ENCODE measurements at regions not wholly inside any gene's neighbourhood (a gene's known extent, or its start where the extent isn't known, plus 50 kb on each side); places are given as distances from the start of the nearest gene placed in this dataset.

GRCh38 chr16:14329727-14330350 lies 258.7 kb downstream of the MRTFB start:
- Histone ChIP-seq H3K9me3 (no peaks in the 10 kb centered on the region), H3K4me3 (ENCODE audit: low read depth, low read length) (no peak overlapping the region)

DNA sequence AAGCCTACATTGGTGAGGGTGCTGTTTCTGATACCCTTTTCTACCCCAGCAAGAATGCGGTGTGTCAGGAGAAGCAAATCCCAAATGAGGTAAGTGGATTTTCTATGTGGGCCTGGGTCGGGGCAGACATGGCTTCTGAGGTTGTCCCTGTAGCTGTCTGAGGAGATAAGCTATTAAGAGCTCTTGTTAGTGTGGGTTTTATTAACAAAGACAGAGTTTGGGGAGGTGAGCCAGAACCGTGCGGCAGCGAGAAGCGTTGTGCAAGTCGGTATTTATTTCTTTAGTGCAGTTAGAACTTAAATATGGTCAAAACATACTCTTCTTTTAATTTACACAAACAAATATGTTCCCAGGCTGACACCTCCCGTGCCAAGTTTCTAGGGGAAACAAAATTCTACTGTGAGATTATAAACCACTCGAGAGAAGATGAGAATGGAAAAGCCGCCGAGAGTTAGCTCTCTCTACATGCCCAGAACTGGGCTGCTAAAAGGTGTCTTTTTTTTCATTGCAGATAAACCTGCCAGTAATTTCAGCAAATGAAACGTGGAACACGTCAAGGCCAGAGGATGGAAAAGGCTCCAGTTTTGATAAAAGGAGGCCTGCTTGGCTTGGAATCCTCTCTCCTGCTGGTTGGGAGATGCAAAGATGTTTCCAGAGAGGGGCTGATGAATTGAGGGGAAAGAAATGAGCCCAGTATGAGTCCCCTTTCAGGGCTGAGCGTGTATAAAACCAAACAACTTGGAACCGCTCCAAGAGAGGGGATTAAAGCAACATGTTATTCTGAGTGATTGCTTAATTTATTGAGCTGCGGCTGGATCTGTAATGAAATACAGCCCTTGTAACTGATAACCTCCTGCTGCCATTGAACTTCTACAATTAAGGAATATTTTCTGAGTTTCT lies 254.6 kb downstream of the MRTFB start:
- H3K27me3 ChIP-seq = no peaks in the 10 kb centered on the region
- H3K4me3 ChIP-seq (ENCODE audit: low read depth, low read length) = no peak overlapping the region
- H3K9me3 ChIP-seq = no peaks in the 10 kb centered on the region
- H3K36me3 ChIP-seq = peaks cover 10% of the 10 kb centered on the region
- TF ChIP-seq CTCF (IDR thresholded peaks at IDR 0.05; ENCODE audit: low read depth, low read length) = no peak
- peaks cover 13% of the 10 kb centered on the region for H3K4me1 ChIP-seq
- DNase-seq = peak; percentile 49

More at GRCh38 chr16:14329727-14330350, 258.7 kb downstream of the MRTFB start:
- H3K36me3 ChIP-seq = peaks cover 10% of the 10 kb centered on the region
- TF ChIP-seq CTCF (IDR thresholded peaks at IDR 0.05; ENCODE audit: low read depth, low read length) = no peak
- DNase-seq = no peak
- H3K27me3 ChIP-seq = no peaks in the 10 kb centered on the region
- peaks cover 5% of the 10 kb centered on the region for H3K4me1 ChIP-seq

- Histone ChIP-seq H3K27me3 (no peaks in the 10 kb centered on the region), H3K36me3 (peaks cover 10% of the 10 kb centered on the region), H3K9me3 (no peaks in the 10 kb centered on the region), H3K4me1 (peaks cover 15% of the 10 kb centered on the region), H3K4me3 (ENCODE audit: low read depth, low read length) (no peak overlapping the region)
- DNase-seq = no peak
- no peak for TF ChIP-seq CTCF (IDR thresholded peaks at IDR 0.05; ENCODE audit: low read depth, low read length)
These were observed 253.5 kb downstream of the MRTFB start for GRCh38 chr16:14324581-14324980.

DNA sequence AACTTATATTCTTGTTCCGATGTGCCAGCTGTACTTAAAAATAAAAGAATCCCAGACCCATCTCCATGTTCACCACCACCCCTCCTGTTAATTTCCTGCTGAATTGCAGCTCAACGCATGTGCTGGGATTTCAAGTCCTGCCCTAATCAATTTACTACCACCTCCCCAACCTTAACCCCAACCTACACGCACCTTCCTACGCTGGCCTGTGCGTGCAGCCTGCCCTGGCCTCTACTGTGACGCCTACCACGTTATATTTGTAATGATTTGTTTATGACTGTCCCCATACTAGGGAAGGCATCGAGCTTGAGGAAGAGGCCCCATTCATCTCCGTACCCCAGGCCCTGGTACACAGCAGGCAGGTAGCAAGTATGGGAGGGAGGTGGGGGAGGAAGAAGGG lies 251.1 kb downstream of the MRTFB start:
- no peaks in the 10 kb centered on the region for H3K36me3 ChIP-seq
- no peak for DNase-seq
- H3K4me1 ChIP-seq = peaks cover 15% of the 10 kb centered on the region
- peak overlapping the region; percentile 35; the same call in 1 of the 2 replicates for H3K4me3 ChIP-seq (ENCODE audit: low read depth, low read length)
- no peaks in the 10 kb centered on the region for H3K9me3 ChIP-seq
- TF ChIP-seq CTCF (IDR thresholded peaks at IDR 0.05; ENCODE audit: low read depth, low read length) = no peak
- H3K27me3 ChIP-seq = no peaks in the 10 kb centered on the region

DNA sequence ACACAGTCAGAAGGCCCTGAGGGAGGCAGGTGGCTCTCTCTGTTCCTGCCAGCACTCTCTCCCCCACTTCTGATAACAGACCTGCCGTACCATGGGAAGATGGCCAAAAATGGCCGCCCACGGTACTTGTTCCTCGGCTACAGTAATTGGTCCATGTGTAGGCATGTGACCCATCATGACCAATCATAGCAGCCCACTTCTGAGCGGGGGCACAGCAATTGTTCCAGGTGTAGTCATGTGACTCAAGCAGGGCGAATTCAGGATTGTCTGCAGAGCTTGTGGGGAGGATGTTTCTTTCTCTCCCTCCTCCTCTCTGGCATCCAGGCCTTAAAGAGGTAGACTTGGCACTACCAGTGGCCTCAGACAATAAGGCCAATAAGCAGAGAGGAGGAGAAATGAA lies 250.4 kb downstream of the MRTFB start:
- peak; percentile 95 for DNase-seq
- Histone ChIP-seq H3K4me1 (peaks cover 14% of the 10 kb centered on the region), H3K9me3 (no peaks in the 10 kb centered on the region)

More for the DNA sequence above, 250.4 kb downstream of the MRTFB start:
- no peaks in the 10 kb centered on the region for H3K27me3 ChIP-seq
- TF ChIP-seq CTCF (IDR thresholded peaks at IDR 0.05; ENCODE audit: low read depth, low read length) = no peak
- peak overlapping the region; percentile 35 for H3K4me3 ChIP-seq (ENCODE audit: low read depth, low read length)
- no peaks in the 10 kb centered on the region for H3K36me3 ChIP-seq
